A172 (cell line): ENCODE measurements at regions not wholly inside any gene's neighbourhood (a gene's known extent, or its start where the extent isn't known, plus 50 kb on each side); places are given as distances from the start of the nearest gene placed in this dataset.

Source experiments
- DNase-seq: peaks from one replicate; pipeline ENCODE4 v3.0.0-alpha.2; 2015; ENCODE audit warnings: low spot score

- DNase-seq = peak; percentile 57
These were observed 217.0 kb downstream of the GAS1 start for GRCh38 chr9:86730163-86730928.

- DNase-seq = no peak
These were observed 222.8 kb downstream of the GAS1 start for GRCh38 chr9:86724529-86724928.

- no peak for DNase-seq
These were observed 224.0 kb downstream of the GAS1 start for GRCh38 chr9:86723346-86723745.

- no peak for DNase-seq
These were observed 224.6 kb downstream of the GAS1 start for GRCh38 chr9:86722706-86723075.

- peak; percentile 93 for DNase-seq
These were observed 225.2 kb downstream of the GAS1 start for GRCh38 chr9:86721843-86722705.

- peak; percentile 19 for DNase-seq
These were observed 226.0 kb downstream of the GAS1 start for GRCh38 chr9:86721226-86721781.

- DNase-seq = no peak
These were observed 226.6 kb downstream of the GAS1 start for GRCh38 chr9:86720639-86721225.

- no peak for DNase-seq
These were observed 228.8 kb downstream of the GAS1 start for GRCh38 chr9:86718388-86719049.

GRCh38 chr9:86716326-86716922 is 230.9 kb downstream of the GAS1 start:
- no peak for DNase-seq

GRCh38 chr9:86714999-86715398 is 232.3 kb downstream of the GAS1 start:
- DNase-seq = no peak

GRCh38 chr9:86713970-86714369 is 233.3 kb downstream of the GAS1 start:
- no peak for DNase-seq

GRCh38 chr9:86713470-86713869 is 233.8 kb downstream of the GAS1 start:
- peak; percentile 63 for DNase-seq

GRCh38 chr9:86708918-86709835 is 238.1 kb downstream of the GAS1 start:
- no peak for DNase-seq

GRCh38 chr9:86707932-86708510 is 239.3 kb downstream of the GAS1 start:
- no peak for DNase-seq

- peak; percentile 24 for DNase-seq
These were observed 240.9 kb downstream of the GAS1 start for GRCh38 chr9:86706391-86706790.

- no peak for DNase-seq
These were observed 241.8 kb downstream of the GAS1 start for GRCh38 chr9:86705490-86705889.

GRCh38 chr9:86703346-86703745 is 244.0 kb downstream of the GAS1 start:
- DNase-seq = no peak

- DNase-seq = no peak
These were observed 246.7 kb downstream of the GAS1 start for GRCh38 chr9:86700629-86701028.

GRCh38 chr9:86697999-86698398 is 249.3 kb downstream of the GAS1 start:
- DNase-seq = no peak

GRCh38 chr9:86697213-86697612 is 250.1 kb downstream of the GAS1 start:
- DNase-seq = no peak
